H9 (cell line): ENCODE measurements at regions not wholly inside any gene's neighbourhood (a gene's known extent, or its start where the extent isn't known, plus 50 kb on each side); places are given as distances from the start of the nearest gene placed in this dataset.

ENCODE experiments used
- DNase-seq: peaks from one replicate; pipeline ENCODE4 v3.0.0-alpha.2; 2017
- H2AFZ ChIP-seq: one replicate; pipeline ENCODE4 v1.6.1; 2013; ENCODE audit warnings: mild to moderate bottlenecking, low read length, control low read depth, moderate library complexity
- H2AK5ac ChIP-seq: 2 replicates; pipeline ENCODE4 v1.6.1; 2013; ENCODE audit warnings: low read length, control low read depth, mixed read lengths; ENCODE audit not compliant: insufficient read length
- H2BK120ac ChIP-seq: one replicate; pipeline ENCODE4 v1.6.1; 2013; ENCODE audit warnings: low read depth, mild to moderate bottlenecking, low read length, control low read depth, inconsistent platforms; ENCODE audit not compliant: poor library complexity, severe bottlenecking
- H2BK12ac ChIP-seq: 2 replicates; pipeline ENCODE4 v1.6.1; 2013; ENCODE audit warnings: low read length, control low read depth, mixed read lengths, low read depth; ENCODE audit not compliant: insufficient read length
- H2BK15ac ChIP-seq: 2 replicates; pipeline ENCODE4 v1.6.1; 2013; ENCODE audit warnings: low read depth, low read length, control low read depth
- H2BK20ac ChIP-seq: one replicate; pipeline ENCODE4 v1.6.1; 2013; ENCODE audit warnings: low read depth, mild to moderate bottlenecking, low read length, control low read depth, inconsistent platforms; ENCODE audit not compliant: poor library complexity, severe bottlenecking
- H2BK5ac ChIP-seq: 2 replicates; pipeline ENCODE4 v1.6.1; 2013; ENCODE audit warnings: low read length, control low read depth, mixed read lengths; ENCODE audit not compliant: insufficient read length
- H3K14ac ChIP-seq: 2 replicates; pipeline ENCODE4 v1.6.1; 2013; ENCODE audit warnings: low read length, control low read depth; ENCODE audit not compliant: insufficient read depth
- H3K18ac ChIP-seq: 2 replicates; pipeline ENCODE4 v1.6.1; 2013; ENCODE audit warnings: low read depth, mild to moderate bottlenecking, mixed read lengths, low read length, control low read depth; ENCODE audit not compliant: insufficient read length
- H3K23ac ChIP-seq: 2 replicates; pipeline ENCODE4 v1.6.1; 2013; ENCODE audit warnings: low read length, control low read depth, mixed read lengths, low read depth; ENCODE audit not compliant: insufficient read length
- H3K23me2 ChIP-seq: 2 replicates; pipeline ENCODE4 v1.6.1; 2013; ENCODE audit warnings: low read depth, mild to moderate bottlenecking, mixed read lengths, low read length, control low read depth; ENCODE audit not compliant: insufficient read length, poor library complexity, severe bottlenecking
- H3K27ac ChIP-seq: 2 replicates; pipeline ENCODE4 v1.5.1; 2013; ENCODE audit warnings: low read length, control low read depth, mixed read lengths, low read depth; ENCODE audit not compliant: insufficient read length
- H3K27me3 ChIP-seq: 2 replicates; pipeline ENCODE4 v1.6.1; 2013; ENCODE audit warnings: low read length, control low read depth, inconsistent platforms; ENCODE audit not compliant: insufficient read depth
- H3K4ac ChIP-seq: 2 replicates; pipeline ENCODE4 v1.6.1; 2013; ENCODE audit warnings: low read depth, mild to moderate bottlenecking, control low read depth, inconsistent platforms, low read length, moderate library complexity
- H3K4me1 ChIP-seq: 2 replicates; pipeline ENCODE4 v1.6.1; 2013; ENCODE audit warnings: low read length, control low read depth, inconsistent platforms; ENCODE audit not compliant: insufficient read depth
- H3K4me2 ChIP-seq: 2 replicates; pipeline ENCODE4 v1.6.1; 2013; ENCODE audit warnings: low read length, control low read depth, mixed read lengths; ENCODE audit not compliant: insufficient read length, insufficient read depth
- H3K56ac ChIP-seq: 2 replicates; pipeline ENCODE4 v1.6.1; 2013; ENCODE audit warnings: low read depth, mild to moderate bottlenecking, mixed read lengths, low read length, control low read depth; ENCODE audit not compliant: insufficient read length
- H3K79me1 ChIP-seq: 2 replicates; pipeline ENCODE4 v1.6.1; 2013; ENCODE audit warnings: low read depth, mild to moderate bottlenecking, moderate library complexity, low read length, control low read depth, inconsistent platforms; ENCODE audit not compliant: insufficient read depth, poor library complexity, severe bottlenecking
- H3K79me2 ChIP-seq: 2 replicates; pipeline ENCODE4 v1.6.1; 2013; ENCODE audit warnings: low read length, control low read depth, inconsistent platforms; ENCODE audit not compliant: insufficient read depth
- H3K9ac ChIP-seq: 2 replicates; pipeline ENCODE4 v1.6.1; 2013; ENCODE audit warnings: low read length, control low read depth, mixed read lengths; ENCODE audit not compliant: insufficient read length; ENCODE audit errors: extremely low read depth
- H3K9me3 ChIP-seq: one replicate; pipeline ENCODE4 v1.6.1; 2013; ENCODE audit warnings: low read depth, low read length, inconsistent platforms; ENCODE audit not compliant: control insufficient read depth
- H3T11ph ChIP-seq: one replicate; pipeline ENCODE4 v1.6.1; 2013; ENCODE audit warnings: mild to moderate bottlenecking, low read length, control low read depth, inconsistent platforms
- H4K20me1 ChIP-seq: one replicate; pipeline ENCODE4 v1.6.1; 2013; ENCODE audit not compliant: control insufficient read depth, insufficient read length, insufficient read depth
- H4K5ac ChIP-seq: 2 replicates; pipeline ENCODE4 v1.6.1; 2013; ENCODE audit warnings: low read depth, mild to moderate bottlenecking, mixed read lengths, low read length, control low read depth; ENCODE audit not compliant: insufficient read length
- H4K8ac ChIP-seq: replicated peaks from 2 replicates; pipeline ENCODE4 v1.6.1; 2013; ENCODE audit warnings: low read length, control low read depth, mixed read lengths, low read depth; ENCODE audit not compliant: insufficient read length
- H4K91ac ChIP-seq: 2 replicates; pipeline ENCODE4 v1.6.1; 2013; ENCODE audit warnings: low read depth, mild to moderate bottlenecking, moderate library complexity, mixed read lengths, low read length, control low read depth; ENCODE audit not compliant: insufficient read length
- H3K27ac Mint-ChIP-seq, 3 experiments: 2 replicates in 2 of 3; 3 replicates in 1 of 3; pipeline ENCODE4 v1.8.0; 2020 to 2021; ENCODE audit warnings: mixed read lengths in 3 of 3, mild to moderate bottlenecking in 1 of 3, moderate library complexity in 1 of 3
- H3K27me3 Mint-ChIP-seq: 2 replicates; pipeline ENCODE4 v1.8.0; 2021; ENCODE audit warnings: low read depth, mild to moderate bottlenecking, moderate library complexity, mixed read lengths
- H3K36me3 Mint-ChIP-seq, 3 experiments: 2 replicates in 2 of 3; 3 replicates in 1 of 3; pipeline ENCODE4 v1.8.0; 2020 to 2021; ENCODE audit warnings: low read depth in 3 of 3, mixed read lengths in 3 of 3; ENCODE audit not compliant: insufficient read depth in 1 of 3
- H3K4me1 Mint-ChIP-seq, 2 experiments: 2 replicates each; pipeline ENCODE4 v1.8.0; 2020; ENCODE audit warnings: mixed read lengths in 2 of 2
- H3K4me3 Mint-ChIP-seq, 2 experiments: 2 replicates in 1 of 2; 3 replicates in 1 of 2; pipeline ENCODE4 v1.8.0; 2020 to 2021; ENCODE audit warnings: mild to moderate bottlenecking in 2 of 2, mixed read lengths in 2 of 2, moderate library complexity in 1 of 2
- H3K9me3 Mint-ChIP-seq, 2 experiments: 2 replicates in 1 of 2; 3 replicates in 1 of 2; pipeline ENCODE4 v1.8.0; 2020; ENCODE audit warnings: mild to moderate bottlenecking in 2 of 2, mixed read lengths in 2 of 2, moderate library complexity in 1 of 2
- CTCF ChIP-seq: fragments of 200-600 bp; sonication (generic); conservative IDR thresholded peaks from 3 replicates; pipeline ENCODE4 v1.8.0; 2021; ENCODE audit warnings: antibody characterized with exemption, mild to moderate bottlenecking
- WGBS: extraction: QIAGEN DNeasy Blood & Tissue Kit; methylation state at CpG from one replicate; pipeline ENCODE4 v1.1.7; 2013; ENCODE audit warnings: missing lambda C conversion rate, low lambda C conversion rate, mixed read lengths; ENCODE audit not compliant: insufficient read length; ENCODE audit errors: extremely low coverage; 5-methylcytosine and 5-hydroxymethylcytosine counted together

DNA sequence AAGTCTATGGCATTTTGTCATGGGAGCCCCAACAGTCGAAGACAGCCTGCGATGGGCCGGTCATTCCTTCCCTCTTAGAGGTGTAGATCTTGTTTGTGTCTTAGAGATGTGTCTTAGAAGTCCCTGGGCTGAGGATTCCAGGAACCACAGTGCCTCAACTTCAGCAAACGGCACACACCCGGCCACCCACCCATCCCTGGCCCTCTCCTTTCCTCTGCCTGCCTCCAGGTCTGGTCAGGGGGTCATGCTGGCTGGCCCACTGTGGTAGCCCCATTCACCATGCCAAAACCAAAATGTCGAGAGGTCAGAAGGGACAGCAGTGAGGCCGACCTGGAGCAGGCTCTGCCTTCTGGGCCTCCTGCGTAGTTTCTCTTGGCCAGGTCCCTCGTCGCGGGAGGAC, 857.9 kb downstream of the TBC1D22A start:
- Mint-ChIP-seq H3K27me3 (peaks cover 18% of the 10 kb centered on the region), H3K4me1 (no peaks in the 10 kb centered on the region), H3K9me3 (peaks cover 2 to 42% of the 10 kb centered on the region in 2 experiments; a peak in 3 of 5 replicates), H3K27ac (no peak overlapping the region; a peak in 1 of 7 replicates), H3K36me3 (peaks cover 0 to 1% (median 0%) of the 10 kb centered on the region in 3 experiments; a peak in 1 of 7 replicates), H3K4me3 (no peak overlapping the region)
- H3K79me2 ChIP-seq, result no peaks in the 10 kb centered on the region
- H3K56ac ChIP-seq, result no peak overlapping the region
- no CpG with 5 or more reads among the region's 11 CpGs for WGBS
- no peak overlapping the region for H4K8ac ChIP-seq
- no peak overlapping the region for H3K18ac ChIP-seq
- no peak overlapping the region for H2BK12ac ChIP-seq
- no peak overlapping the region for H3K27ac ChIP-seq
- no peak overlapping the region for H2AFZ ChIP-seq
- H3K14ac ChIP-seq, result no peak overlapping the region
- H2BK20ac ChIP-seq, result no peak overlapping the region
- no peak for DNase-seq
- no peak overlapping the region for H3T11ph ChIP-seq
- no peak for TF ChIP-seq CTCF
- H2BK5ac ChIP-seq, result no peak overlapping the region
- no peak overlapping the region for H3K4me2 ChIP-seq
- no peak overlapping the region for H4K5ac ChIP-seq
- no peak overlapping the region for H4K91ac ChIP-seq
- no peak overlapping the region for H3K4ac ChIP-seq
- H3K23me2 ChIP-seq, result no peaks in the 10 kb centered on the region
- H2BK120ac ChIP-seq, result no peak overlapping the region
- no peaks in the 10 kb centered on the region for H3K4me1 ChIP-seq
- H3K9me3 ChIP-seq, result no peaks in the 10 kb centered on the region
- H3K23ac ChIP-seq, result no peak overlapping the region
- no peak overlapping the region for H3K9ac ChIP-seq
- no peak overlapping the region for H2AK5ac ChIP-seq
- H4K20me1 ChIP-seq, result no peaks in the 10 kb centered on the region
- H3K79me1 ChIP-seq, result no peaks in the 10 kb centered on the region
- no peaks in the 10 kb centered on the region for H3K27me3 ChIP-seq
- H2BK15ac ChIP-seq, result no peak overlapping the region
